Umbilical cord (tissue), 1 donor: ENCODE measurements at regions not wholly inside any gene's neighbourhood (a gene's known extent, or its start where the extent isn't known, plus 50 kb on each side); places are given as distances from the start of the nearest gene placed in this dataset.

Experiments
- DNase-seq: peaks from one replicate; pipeline ENCODE4 v3.0.0-alpha.2; 2015; ENCODE audit warnings: low spot score

DNA sequence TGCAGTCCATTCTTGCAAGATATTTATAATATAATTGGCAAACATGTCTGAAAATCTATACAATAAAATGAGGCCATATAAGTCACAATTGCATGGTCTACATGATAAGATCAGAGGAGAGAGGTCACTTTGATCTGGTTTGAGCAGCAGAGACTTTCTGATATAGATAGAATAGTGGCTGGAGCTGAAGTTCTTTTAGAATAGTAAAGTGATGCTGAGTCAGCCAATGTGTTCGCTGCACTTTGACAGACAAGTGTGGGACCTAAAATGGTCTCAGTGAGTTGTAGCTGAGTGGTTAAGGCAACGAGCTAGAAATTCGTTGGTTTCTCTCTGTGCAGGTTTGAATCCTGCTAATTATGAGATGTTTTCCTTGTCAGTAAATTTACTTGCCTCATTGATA, 257.0 kb upstream of the C11orf87 start:
- no peak for DNase-seq

DNA sequence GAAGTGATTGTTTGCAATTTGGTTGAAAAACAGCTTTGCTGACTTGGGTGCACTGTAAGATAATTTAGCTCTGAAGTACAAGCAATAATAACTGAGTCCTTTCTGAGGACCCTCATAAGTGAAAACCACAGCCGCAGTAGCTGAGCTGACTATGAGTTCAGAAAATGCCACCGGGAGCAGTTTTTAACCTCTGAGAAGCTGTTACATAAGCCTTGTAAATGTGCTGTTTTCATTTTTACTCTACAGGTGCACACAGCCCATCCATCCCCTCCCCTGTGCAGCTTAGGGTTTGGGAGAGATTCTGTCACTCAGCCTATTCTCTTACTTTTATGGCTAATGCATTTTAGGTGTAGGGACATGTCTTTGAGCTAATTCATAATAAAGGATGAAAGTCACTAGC, 255.5 kb upstream of the C11orf87 start:
- no peak for DNase-seq

DNA sequence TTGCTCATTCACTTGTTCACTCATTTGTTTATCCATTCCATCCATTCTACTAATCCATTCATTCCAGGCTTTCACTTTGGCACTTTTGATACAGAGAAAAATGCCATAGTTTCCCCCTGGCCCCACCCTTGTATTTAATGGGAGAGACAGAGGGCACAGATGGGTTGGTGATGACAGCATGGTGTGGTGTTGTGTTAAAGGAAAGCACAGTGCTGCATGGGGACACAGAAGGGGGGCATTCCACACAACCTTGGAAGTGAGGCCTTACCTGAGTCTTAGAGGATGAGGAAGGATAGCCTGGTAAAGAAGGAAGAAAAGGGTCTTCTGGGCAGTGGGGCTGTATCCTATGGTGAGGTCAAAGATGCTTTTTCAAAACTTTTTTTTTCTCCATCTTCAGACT, 248.5 kb upstream of the C11orf87 start:
- DNase-seq, result no peak

DNA sequence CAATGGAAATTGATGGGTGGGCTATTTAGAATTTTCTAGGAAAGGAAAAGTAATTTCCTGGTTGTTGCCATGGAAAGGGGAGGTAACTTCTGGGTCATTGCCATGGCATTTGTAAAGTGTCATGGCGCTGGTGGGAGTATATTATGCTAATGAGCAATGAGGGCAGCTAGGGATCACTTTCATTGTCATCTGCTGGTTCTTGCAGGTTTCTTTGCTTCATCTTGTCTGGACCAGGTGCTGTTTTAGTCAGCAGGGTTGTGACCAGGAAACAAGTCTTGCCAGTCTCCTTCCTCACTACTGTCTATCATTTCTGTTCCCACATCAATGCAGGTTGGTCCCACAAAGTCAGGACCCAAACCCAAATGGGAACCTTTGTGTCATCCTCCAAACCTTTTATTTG, 237.6 kb upstream of the C11orf87 start:
- DNase-seq, result no peak

DNA sequence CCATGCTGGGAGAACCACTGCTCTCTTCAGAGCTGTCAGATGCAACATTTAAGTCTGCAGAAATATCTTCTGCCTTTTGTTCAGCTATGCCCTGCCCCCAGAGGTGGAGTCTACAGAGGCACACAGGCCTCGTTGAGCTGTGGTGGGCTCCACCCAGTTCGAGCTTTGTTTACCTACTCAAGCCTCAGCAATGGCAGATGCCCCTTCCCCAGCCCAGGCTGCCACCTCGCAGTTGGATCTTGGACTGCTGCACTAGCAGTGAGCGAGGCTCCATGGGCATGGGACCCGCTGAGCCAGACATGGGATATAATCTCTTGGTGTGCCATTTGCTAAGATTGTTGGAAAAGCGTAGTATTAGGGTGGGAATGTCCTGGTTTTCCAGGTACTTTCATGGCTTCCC, 229.1 kb upstream of the C11orf87 start:
- DNase-seq, result no peak

DNA sequence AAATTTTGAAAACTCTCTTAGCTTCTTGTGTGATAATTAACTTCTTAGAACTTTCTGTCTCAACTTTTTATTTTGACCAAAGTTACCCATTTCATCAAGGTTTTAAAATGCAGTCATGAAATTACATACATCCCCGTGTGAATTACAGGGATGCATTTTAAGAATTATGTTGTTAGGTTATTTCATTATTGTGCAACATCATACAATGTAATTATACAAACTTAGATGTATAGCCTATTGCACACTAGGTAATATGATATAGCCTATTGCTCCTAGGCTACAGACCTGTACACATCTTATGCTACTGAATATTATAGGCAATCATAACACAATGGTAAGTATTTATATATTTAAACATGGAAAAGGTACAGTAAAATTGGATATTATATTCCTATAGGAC, 228.1 kb upstream of the C11orf87 start:
- DNase-seq, result no peak

DNA sequence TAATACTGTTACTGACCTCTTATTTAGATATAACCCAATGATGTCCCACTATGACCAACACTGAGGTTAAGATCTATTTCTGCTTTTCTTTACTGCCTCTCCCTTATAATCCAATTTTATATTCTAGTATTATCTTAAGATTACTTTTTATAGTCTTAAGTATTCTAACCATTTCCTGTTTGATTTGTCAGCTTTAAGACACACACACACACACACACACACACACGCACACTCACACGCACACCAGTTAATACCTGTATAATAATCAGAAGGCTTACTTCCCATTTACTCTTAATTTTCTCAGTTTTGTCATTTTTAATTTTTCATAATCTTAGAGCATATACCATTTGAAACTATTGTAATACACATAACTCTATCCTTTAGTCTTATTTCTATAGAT, 226.0 kb upstream of the C11orf87 start:
- DNase-seq, result peak; percentile 9

DNA sequence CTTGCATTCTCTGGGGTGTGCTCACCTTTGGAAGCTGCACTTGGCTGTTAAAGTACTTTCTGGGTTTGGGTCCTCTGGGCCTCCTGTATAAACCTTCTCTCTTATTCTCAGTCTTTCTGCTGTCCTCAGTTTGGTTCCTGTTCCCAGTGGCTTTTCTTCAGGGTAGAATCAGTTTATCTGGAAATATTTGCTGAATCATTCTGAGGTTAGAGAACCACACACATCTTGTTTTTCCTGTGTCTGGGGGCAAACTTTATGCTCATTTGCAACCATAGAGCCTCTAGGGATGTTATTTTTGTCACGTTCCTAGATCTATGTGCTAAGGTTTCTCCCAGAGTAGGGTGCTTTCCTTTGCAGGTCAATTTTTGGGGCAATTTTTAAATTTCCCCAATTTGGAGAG, 224.3 kb upstream of the C11orf87 start:
- DNase-seq, result no peak

DNA sequence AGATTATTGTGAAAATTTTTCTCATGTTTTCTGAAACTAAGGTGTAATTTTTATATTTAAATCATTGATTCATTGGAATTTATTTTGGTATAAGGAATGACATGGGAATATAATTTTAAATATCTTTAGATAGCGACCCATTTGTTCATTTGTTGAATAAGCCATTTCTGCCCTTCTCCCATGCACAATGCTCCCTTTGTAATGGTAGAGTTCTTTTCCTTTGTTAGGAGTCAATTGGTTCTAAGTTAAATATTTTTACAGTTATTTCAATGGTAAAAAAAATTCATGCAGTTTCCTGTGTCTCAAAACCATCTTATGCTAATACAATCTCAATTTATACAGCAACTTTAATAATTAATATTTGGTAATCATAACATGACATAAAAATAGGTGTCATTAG, 218.8 kb upstream of the C11orf87 start:
- DNase-seq, result no peak

DNA sequence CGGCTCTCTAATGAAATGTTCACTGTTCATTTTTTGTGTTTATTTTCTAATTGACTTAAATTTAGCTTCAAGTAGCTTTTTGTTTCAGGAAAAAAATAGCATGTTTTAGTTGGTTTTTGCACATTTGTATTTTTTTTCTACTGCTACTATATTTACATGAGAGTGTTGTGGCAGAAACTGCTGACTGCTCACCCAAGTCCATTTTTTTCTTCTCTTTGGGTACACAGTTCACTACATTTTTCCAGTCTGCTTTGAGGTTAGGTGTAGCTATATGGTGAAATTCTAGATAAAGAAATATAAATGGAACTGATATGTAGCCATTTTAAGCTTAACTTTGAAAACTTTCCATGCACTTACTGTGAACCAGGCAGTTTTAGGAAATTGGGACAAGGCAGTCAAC, 216.7 kb upstream of the C11orf87 start:
- DNase-seq, result no peak

DNA sequence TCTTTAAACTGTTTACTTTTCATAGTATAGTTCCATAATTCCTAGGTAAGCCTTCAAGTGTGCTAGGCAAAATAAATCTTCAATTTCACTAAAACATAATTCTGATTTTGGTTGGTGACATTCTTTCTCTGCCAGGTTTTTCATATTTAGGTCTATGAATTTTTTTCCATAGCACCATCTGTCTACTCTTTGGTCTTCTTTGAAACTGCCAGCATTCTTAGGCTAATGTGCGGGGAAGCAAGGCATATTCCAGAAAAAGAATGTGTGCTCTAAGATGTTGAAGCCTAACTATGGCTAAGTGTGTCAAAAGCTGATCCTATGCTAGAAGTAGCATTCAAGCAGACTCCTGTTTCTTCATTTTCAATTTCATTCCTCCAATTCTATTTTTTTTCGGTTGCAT, 213.9 kb upstream of the C11orf87 start:
- DNase-seq, result no peak

DNA sequence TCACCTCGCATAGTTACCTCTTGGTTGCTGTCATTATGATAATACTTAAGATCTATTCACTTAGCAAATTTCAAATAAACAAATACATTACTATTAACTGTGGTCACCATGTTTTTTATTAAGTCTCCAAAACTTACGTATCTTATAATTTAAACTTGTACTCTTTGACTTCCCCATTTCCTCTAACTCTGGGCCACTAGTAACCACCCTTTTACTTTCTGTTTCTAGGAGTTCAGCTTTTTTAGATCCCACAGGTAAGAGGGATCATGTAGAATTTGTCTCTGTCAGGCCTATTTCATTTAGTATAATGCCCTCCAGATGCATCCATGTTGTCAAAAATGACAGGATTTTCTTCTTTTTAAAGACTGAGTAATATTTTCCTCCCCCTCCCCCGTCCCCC, 212.4 kb upstream of the C11orf87 start:
- DNase-seq, result no peak

DNA sequence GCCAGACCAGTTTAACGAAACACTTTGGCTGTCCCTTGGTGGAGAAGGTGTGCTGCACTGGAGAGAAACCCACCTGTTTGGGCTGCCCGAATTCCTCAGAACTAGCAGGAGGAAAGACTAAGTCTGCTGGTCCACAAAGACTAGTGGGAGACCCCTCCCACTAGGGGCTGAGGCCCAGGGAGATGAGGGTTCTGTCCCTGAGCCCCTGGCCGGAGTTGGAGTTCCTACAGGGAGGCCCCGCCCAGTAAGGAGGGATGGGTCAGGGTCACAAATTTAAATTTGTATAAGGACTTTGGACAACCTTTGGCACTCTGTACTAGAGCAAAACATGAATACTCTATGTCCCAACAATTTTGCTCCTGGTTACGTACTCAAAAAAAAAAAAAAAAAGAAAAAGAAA, 200.8 kb upstream of the C11orf87 start:
- no peak for DNase-seq

DNA sequence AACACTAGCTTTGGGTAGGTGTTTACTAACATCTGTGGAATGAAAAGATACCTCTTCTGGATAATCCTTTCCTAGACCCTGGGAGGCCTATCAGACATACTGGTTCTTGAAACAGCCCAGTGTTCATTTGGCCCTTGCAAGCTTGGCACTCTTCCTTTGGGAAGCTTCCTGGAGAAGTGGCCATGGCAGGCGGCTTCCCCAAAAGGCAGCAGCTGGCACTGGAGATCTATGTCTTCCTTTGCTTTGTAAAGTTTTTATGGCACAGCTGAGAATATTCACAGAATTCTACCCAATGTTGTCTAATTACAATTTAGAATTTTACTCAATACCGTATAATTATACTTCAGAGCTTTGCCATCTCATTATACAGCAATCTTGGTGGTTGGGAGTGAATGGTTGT, 199.2 kb upstream of the C11orf87 start:
- no peak for DNase-seq

DNA sequence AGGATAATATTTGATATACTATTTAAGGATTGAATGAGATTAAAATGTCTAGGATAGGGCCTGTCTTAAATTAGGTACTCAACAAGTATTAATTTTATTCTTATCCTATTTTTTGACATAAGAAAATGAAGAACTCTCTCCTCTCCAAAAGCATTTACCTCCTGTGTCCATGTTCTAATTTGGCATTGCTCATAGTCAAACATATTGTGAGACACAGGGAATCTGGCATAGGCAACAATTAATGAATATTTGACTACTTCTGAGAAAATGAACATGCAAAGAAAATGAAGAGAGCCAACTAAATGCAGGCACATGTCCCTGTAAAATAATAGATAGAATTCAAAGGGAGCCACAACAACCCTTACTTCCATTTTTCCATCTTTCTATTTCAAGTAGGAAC, 198.5 kb upstream of the C11orf87 start:
- no peak for DNase-seq

DNA sequence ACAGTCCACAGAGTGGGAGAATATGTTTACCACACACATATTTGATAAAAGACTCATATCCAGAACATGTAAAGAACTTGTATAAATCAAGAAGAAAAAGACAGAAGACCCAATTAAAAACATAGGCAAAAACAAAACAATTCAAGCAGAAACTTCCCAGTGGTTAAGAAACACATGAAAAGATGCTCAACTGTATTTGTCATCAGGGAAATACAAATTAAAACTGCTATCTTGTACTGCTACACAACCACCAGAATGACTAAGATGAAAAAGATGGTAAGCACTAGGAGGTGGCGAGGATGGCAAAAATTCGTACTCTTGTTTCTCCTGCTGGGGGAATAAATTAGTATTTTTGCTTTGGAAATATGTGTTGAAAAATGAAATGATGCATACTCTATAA, 192.3 kb upstream of the C11orf87 start:
- no peak for DNase-seq

DNA sequence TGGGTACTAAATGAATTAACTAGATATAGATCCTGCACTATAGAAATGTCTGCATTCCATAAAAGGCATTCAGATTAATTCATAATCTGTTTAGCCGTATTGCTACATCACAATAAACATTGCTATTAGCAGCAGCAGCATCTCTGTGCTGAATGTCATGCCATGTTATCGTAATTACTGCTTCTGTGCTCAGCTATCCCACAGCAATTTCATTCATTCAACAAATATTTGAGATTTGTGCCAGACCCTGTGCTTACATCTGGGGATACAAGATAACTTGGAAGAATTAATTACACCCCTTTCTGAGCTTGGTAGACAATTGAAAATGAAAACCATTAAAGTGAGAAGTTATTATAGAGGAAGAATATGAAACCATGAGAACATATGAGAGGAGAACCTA, 185.8 kb upstream of the C11orf87 start:
- no peak for DNase-seq

DNA sequence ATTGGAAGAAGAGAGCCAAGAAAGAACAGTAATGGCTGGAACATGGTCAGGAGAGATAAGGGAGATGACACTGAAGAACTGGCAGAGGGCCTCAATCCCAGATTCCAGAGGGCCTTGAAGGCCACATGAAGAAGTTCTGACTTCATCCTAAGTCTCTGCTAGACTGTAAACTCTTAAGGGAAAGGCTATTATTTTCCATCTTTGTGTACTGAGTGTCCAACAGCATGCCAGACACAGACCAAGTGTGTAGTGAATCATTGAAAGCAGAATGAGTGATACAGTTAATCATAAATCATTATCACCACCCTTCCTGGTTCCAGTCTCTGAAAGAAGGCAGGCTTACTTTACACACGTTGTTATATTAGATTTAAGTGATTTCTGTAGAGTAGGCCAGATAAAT, 185.3 kb upstream of the C11orf87 start:
- no peak for DNase-seq

DNA sequence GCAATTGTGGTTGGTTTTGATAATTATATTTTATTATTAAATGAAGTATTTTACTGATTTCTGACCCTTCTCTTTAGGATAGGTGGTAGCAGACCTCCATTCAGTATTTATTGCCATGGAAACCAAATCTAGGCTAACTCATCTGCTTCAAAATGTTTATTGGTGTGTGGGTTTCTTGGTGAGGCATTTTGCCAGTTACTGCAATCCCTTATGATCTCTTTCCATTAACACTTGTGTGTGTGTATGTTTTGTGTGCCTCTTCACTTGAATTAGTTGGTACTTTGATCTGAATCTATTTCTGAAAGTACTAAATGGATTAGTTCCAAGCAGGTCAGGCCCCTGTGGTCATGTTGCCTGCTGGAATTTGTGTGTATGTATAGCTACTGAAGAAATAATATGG, 184.4 kb upstream of the C11orf87 start:
- no peak for DNase-seq

DNA sequence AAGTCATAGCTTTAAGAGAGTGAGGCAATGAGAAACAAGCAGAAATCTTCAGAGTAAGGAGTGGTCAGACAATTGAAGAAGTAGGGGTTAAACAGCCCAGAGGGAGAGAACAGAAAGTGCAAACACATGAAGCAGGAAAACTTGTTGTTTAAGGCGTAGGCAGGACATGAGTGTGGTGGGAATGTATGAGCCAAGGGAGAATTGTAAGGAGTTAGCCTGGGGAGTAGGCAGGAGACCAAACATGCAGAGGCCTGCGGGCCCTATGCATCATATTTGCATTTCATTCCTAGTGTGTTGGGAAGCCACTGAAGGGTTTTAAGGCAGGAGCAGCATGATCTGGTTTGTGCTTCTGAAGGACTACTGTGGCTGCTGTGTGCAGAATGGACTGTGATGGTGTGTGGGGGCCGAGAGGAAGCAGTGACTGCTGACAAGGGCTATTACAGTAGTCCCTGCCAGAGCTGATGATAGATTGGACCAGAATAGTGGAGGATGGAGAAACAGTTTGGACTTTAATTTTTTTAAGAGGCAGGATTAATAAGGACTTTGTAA, 179.9 kb upstream of the C11orf87 start:
- no peak for DNase-seq

DNA sequence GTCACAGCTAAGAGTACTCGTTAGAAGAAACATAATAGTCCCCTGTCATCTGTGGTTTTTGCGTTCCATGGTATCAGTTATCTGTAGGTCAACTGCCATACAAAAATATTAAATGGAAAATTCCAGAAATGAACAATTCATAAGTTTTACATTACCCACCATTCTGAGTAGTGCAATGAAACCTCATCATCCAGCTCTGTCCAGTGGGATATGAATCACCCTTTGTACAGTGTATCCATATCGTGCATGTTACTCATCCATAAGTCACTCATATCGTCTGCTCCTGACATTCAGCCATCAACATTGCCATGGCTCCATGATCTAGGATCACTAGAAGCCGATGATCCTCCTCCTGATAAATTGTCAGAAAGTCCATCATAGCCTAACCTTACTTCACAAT, 174.9 kb upstream of the C11orf87 start:
- no peak for DNase-seq

DNA sequence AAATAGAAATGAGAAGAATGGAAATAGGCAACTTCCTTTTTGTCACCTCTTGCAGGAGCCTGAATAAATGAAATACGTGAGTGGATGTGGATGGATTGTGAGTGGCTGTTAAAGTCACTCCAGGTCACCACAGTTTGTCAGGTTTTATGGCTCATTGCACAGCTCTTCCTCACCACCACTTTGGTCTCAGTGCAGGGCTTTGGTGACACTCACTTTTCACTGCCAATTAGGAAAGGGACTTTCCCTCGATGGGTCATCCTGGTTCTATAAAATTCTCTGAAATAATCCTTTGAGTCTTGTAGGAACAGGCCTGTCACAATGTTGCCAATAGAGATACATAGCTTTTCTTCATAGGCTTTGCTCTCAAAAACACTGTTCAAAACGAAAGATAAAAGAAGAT, 172.4 kb upstream of the C11orf87 start:
- DNase-seq, result no peak

DNA sequence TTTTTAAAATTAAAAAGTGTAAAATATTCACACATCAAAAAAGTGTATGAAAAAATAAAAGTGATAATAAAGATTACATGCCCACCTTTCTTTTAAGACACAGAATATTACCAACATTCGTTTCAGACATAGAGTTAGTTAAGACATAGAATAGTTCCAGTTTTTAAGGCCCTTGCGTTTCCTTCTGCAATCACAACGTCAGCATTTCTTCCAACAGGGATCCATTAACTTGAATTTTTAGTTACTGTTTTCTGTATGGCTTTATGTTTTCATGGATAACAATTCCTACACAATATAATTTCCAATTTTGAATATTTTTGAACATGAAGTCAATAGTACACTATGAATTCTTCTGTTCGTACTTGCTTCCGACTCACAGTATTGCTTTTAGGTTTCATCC, 170.8 kb upstream of the C11orf87 start:
- no peak for DNase-seq

DNA sequence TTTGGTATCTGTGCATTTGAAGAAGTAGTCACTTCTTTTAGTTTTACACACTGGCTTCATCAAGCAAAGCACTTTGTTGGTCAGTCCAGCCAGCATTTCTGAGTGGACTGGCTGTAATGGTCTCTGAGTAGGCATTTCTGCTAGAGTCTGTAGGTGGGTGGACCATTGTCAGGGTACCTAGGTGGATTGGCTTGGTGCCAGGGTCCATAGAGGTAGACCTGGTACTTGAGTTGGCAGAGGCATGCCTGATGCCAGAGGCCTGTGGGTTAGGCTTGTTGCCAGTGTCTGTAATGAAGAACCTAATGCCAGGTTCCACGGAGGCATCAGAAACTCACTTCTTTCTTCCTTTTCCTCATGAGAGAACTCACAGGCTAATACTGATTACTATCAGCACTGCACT, 157.9 kb upstream of the C11orf87 start:
- DNase-seq, result no peak
